Activated CD4-positive, CD25-positive, alpha-beta regulatory T cell treated with anti-CD3 and anti-CD28 coated beads, Interleukin-2, amount 50 U/mL, for 16 hours (primary cell): ENCODE measurements at regions not wholly inside any gene's neighbourhood (a gene's known extent, or its start where the extent isn't known, plus 50 kb on each side); places are given as distances from the start of the nearest gene placed in this dataset.

Experiments used
- DNase-seq: peaks from one replicate; pipeline ENCODE4 v3.0.0-alpha.2; 2020; ENCODE audit warnings: low read depth, low spot score

- DNase-seq = no peak
Measured at GRCh38 chr1:221822591-221822990, 80.7 kb upstream of the DUSP10 start.

DNA sequence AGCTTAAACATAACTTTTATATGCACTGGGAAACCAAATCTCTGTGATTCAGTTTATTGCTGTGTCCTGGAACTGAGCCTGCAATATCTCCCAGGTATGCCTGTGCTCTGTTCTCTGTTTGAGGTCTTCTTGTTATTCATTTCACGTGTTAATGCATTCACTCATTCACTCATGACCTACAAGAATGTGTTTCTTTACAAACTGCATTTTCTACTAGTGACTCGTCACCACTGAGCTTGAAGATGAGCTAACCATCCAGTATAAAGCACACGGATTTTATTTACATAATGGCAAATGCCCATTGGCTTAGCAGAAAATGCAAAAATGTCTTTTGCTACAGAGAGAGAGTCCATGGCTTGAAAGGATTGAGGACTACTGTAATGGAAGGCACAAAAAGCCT lies 75.0 kb upstream of the DUSP10 start:
- no peak for DNase-seq

DNA sequence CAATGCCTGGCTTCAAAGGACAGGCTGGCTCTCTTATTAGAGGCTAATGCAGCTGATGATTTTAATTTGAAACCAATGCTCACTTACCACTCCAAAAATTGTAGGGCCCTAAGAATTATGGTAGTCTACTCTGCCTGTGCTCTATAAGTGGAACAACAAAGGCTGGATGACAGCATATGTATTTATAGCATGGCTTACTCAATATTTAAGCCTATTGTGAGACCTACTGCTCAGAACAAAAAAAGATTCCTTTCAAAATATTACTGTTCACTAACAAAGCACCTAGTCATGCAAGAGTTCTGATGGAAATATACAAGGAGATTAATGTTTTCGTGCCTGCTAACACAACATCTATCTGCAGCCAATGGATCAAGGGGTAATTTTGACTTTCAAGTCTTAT lies 73.8 kb upstream of the DUSP10 start:
- no peak for DNase-seq

GRCh38 chr1:221813887-221814286 lies 72.0 kb upstream of the DUSP10 start:
- no peak for DNase-seq

- no peak for DNase-seq
Measured at GRCh38 chr1:221812905-221813597, 71.2 kb upstream of the DUSP10 start.

GRCh38 chr1:221812088-221812752 lies 70.3 kb upstream of the DUSP10 start:
- no peak for DNase-seq

DNA sequence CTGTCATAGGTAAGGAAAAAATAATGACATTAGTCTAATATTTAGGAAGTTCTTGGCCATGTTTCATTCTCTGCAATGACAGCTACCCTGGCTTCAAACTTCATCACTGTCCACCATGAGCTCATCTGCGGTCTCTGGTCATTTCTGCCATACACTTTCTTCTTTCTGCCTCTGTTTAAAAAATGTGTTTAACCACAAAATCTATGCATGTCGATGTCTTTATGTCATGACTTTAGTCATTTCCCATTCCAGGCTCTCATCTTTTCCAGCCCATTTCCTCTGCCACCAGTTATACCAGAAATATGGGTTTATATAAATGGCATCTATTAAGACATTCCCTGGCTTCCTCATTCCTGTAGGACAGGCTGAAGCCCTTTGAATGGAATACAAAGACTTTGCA lies 68.5 kb upstream of the DUSP10 start:
- DNase-seq = no peak

DNA sequence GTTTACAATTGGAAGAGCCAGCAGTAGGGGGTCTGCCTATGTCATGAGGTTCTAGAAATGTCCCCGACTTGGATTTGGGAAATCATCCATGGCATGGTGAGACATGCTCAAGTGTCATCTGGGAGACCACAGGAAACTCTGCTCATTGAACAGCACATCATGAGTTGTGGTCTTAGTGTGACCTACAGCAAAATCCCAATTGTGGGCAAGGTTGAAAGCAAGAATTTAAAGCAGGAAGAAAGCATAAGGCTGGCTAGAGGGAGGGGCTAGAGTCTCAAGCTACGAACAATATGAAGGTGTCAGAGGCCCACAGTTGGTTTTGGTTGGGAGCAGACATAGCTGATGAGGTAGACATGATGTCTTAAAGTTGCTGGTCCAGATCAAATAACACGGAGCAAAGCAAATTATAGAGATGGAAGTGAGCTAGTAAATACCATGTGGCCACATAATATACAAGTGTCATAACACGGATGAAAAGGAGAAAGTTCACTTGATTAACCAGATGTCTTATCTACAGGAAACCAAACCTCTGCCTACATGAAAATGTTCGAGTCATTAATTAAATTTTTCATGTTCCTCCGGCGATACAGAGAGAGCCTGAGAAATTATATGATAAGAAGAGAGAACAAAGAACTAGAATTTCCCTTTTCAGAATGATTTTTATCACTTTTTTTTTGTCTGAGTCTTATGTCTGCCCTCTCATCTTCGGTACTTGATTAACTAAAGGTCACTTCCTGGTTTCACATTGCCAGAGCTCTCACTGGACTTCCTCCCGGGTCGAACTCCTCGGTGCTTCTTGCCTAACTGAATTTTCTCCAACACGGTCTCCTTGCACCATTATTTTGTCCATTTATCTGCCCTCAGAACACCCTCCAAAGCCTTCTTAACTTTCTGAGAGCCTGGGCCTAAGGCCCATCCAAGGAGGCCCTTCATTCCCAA lies 67.5 kb upstream of the DUSP10 start:
- no peak for DNase-seq

GRCh38 chr1:221806984-221807383 lies 65.1 kb upstream of the DUSP10 start:
- no peak for DNase-seq

DNA sequence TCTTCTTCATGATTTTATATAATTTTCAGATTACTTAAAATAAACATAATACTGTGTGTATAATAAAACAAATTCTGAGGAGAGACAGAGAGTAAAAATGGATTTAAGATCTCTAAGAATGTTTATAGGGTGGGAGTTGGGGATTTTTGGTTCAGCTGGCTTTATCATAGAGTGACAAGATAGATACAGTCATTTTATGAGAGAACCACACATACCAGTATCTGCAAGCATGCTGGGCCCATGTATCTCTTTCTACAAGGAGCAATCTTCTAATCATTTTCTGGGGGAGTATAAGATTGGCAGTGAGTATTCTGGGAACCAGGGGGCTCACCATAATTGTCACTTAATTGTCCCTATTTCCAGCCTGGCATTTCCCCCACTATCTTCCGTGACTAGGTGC lies 64.3 kb upstream of the DUSP10 start:
- no peak for DNase-seq

GRCh38 chr1:221805121-221805520 lies 63.2 kb upstream of the DUSP10 start:
- DNase-seq = no peak

GRCh38 chr1:221804303-221804702 lies 62.4 kb upstream of the DUSP10 start:
- no peak for DNase-seq

- DNase-seq = no peak
Measured at GRCh38 chr1:221801773-221802516, 60.1 kb upstream of the DUSP10 start.

DNA sequence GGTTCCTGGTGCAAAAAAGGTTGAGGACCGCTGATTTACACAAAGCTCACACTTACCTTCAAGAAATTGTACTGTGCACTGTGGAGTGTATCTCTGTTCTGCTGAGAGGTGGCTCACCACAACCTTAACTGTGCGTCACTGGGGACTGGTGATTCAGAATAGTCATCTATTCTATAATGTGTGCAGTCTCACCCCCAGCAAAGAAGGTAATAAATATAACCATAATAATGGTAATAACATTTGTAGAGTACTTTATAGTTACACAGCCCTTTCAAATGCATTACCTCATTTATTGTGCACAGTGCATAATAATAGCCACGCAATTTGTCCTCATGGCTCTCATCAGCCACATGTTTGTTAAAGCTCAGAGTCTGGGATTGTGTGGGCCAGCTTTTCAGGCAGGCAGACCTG lies 59.4 kb upstream of the DUSP10 start:
- DNase-seq = no peak

- no peak for DNase-seq
Measured at GRCh38 chr1:221800831-221801230, 58.9 kb upstream of the DUSP10 start.

DNA sequence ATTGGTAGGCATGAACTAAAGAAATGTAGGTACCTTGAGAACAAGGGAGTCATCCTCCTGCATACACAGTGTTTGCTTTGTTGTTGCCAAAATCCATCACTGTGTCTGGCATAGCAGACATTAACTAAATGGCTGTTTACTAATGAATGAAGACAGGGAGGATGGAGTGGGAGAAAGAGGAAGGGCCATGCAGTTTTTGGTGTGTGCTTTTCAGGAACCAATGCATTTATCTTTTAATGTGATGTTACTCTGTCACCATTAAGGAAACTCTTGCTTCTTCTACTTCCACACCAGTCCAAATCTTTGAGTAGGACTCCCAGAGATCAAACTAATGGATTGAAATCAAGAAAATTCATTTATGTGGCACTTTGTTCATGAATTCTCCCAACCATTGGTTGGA lies 55.6 kb upstream of the DUSP10 start:
- DNase-seq = no peak

- DNase-seq = no peak
Measured at GRCh38 chr1:221796700-221797099, 54.8 kb upstream of the DUSP10 start.

- DNase-seq = no peak
Measured at GRCh38 chr1:221795380-221795779, 53.5 kb upstream of the DUSP10 start.

DNA sequence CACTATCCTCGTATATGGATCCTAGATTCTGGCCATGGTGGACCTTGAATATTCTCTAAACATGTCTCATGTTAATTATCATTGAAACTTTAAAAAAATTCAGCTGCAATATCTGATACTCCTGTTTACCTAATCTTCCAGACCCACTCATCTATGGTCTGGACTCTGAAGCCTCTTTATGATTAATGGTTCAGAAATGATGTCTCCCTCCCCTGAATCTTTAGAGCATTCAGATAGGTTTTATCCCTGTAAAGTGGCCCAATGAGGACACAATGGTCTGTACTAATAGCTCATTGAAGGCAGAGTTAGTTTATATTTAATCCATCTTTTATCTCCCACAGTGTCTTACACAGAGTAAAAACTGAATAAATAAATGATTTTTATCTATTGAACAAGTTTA lies 53.0 kb upstream of the DUSP10 start:
- no peak for DNase-seq

DNA sequence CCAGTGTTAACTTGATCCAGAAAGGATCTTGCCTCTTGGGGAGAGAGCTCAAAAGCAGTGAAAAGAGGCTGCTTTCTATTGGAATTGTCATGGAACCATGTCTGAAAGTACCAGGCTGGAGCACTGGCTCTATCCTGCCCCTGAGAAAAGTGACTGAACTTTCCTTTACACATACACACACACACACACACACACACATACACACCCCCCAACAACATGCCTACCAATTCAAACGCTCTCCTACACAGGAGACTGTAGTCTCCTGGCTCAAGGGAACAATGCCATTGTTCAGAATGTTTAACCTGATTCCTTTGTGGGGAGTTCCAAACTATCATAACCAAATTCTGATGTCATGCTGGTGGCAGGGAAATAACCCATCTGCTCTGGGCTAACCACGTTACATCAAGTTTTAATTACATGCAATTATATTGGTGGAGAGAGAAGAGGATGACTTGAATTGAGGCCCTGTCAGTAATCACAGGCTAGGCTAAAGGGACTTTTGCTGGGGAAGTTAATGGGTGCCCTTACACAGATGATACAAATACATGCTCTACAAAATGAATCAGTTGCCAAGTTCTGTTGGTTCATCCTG lies 52.3 kb upstream of the DUSP10 start:
- no peak for DNase-seq

- DNase-seq = no peak
Measured at GRCh38 chr1:221793439-221794078, 51.7 kb upstream of the DUSP10 start.
